NCI-H1092 (cell line): ENCODE measurements at regions not wholly inside any gene's neighbourhood (a gene's known extent, or its start where the extent isn't known, plus 50 kb on each side); places are given as distances from the start of the nearest gene placed in this dataset.

Experiments
- DNase-seq: peaks from one replicate; lab custom pipeline; 2025; lab: John Stamatoyannopoulos, UW

DNA sequence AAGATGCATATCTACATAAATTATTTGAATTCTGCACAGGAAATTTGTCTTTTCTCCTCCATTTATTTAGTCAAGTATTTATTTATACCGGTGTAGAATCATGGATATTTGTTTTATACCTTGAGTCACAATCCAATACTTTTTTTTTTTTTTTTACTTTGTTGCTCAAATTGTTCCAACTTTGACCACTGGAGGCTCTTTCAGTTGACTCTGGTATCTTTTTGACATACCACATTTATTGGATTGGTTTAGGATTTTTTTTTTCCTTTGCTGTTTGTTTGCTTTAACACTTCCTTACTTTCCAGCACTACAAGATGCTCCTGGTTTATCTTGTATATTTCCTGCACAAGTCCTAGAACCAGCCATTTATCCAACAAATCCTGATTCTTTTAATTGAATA lies 543.1 kb upstream of the RIOK2 start:
- DNase-seq: no peak

DNA sequence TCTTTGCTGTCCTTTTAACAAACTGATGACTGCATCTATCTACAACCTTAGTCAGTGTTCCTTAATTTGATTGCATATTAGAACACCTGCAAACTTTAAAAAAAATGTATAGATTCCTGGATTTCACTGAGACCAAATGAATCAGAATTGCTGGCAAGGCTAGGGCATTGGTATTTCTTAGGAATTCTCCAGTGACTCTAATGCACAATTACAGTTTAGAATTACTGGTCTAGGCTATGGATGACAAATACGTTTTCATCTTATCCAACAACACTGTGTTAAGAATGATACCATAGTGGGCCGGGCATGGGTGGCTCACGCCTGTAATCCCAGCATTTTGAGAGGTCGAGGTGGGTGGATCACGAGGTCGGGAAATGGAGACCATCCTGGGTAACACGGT lies 545.9 kb upstream of the RIOK2 start:
- DNase-seq: no peak

DNA sequence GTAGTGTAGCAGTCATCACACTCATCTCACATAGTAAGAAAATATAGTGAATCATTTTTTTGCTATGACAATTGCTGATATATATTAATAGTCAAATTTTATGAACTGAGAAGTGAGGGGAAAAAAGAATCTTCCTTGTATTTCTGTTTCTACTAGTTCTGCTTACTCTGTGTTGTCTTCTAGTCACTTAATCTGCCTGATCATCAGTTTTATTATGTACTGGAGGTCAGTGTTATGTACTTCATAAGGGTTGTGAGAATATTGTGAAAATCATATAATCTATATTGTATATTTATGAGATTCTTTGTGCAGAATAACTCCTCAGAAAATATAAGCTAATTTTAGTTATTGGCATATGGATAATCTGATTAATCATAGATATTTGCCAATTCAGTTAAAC lies 546.9 kb upstream of the RIOK2 start:
- DNase-seq: no peak

DNA sequence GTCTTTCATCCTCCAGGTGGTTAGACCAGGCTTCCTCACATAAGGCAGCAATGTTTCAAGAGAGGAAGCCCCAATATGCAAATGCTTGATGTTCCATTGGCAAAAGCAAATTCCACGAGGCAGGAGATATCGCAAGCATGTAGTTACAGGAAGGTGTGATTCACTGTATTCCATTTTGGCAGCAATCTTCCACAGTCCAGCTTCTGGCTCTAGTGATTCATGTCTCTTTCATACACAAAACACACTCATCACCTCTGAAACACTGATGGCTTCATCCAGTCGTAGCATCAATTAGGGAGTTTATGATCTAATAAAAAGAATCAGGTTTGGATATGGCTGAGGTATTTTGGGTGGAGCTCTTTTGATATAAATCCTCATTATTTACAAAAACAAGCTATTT lies 552.2 kb upstream of the RIOK2 start:
- DNase-seq: no peak

DNA sequence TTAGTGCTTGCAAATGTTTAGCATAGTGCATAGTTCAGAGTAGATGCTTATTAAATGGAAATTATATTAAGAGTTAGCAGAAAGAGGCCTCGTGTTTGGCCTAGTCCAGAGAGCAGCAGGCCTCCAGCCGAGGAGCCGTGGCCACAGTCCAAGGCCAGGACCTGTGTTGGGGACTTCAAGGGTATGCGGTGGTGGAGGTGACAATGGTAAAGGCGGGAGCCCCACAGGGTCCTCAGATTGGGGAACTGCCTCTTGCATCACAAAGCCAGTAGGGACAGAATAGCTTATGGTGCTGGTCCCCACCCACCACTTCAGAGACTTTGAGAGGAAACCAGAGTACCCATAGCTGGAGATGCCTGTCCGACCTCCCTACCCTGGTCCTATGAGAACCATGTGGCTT lies 554.6 kb upstream of the RIOK2 start:
- no peak for DNase-seq

DNA sequence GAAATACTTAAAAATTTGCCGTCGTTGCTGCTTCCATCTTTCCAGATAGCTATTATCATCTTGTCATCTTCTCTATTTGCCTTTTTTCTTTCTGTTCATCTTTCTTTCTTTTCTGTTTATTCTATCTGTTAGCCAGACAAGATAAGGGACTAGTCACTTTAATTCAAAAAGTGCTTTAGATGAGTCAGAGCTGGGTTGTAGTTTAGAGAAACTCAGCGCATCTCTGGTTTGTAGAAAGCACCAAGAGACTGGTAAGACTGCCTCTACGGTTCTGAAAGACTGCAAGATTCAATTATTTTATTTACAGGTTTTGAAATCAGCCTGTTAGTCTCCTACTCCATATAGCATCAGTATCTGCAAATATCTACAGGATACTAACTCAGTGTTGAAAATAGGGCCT lies 562.8 kb upstream of the RIOK2 start:
- DNase-seq: no peak

DNA sequence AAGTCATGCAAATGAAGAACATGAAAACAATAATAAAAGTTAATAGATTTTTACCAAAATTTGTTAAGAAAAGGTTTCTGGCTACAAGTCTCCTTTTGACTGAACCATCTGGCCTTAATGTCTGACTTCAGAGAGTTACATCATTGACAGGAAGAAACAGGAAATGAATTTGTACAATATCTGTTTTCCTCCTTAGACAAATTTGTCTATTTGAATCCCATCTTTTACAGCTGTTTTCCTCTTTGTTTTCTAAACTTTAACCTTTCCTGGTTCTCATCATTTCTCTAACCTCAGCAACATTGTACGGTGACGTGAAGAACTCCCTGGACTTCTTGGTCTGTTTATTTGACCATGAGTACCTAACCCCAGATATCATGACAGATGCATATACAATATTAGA lies 567.5 kb upstream of the RIOK2 start:
- no peak for DNase-seq

DNA sequence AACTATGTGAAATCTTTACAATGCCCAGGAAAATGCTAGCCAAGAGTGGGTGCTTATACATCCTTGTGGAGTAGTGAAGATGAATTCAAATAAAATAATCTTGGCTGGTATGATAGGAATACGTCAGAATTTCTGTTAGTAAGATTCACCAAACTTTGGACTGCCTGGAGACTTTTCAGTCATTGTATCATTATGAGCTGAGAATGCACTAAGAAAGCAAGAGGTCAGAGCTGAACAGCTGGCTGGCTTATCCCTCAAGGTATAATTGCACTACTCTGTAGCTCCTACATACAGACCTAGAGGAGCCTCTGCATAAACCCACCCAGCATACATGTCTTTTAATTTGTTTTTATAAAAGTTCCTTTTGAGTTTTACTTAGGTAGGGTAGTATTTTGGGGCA lies 568.5 kb upstream of the RIOK2 start:
- DNase-seq: no peak

DNA sequence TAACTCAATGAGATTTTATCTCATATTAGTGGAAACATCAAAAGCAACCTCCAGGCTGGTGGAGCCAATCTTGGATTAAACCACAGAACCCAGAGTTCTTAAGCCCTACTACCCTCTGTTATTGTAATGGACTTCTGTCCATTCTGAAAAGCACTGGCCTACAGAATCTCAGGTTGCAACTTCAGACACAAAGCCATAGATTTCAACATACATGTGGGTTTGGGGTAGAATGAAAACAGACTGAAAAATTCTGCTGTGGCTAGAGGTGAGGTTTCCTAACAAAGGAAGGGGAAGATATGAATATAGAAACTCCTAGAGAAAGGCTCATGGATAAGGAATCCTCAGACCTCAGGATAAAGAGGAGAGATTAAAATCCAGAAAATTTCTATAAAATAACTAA lies 569.8 kb upstream of the RIOK2 start:
- DNase-seq: no peak

DNA sequence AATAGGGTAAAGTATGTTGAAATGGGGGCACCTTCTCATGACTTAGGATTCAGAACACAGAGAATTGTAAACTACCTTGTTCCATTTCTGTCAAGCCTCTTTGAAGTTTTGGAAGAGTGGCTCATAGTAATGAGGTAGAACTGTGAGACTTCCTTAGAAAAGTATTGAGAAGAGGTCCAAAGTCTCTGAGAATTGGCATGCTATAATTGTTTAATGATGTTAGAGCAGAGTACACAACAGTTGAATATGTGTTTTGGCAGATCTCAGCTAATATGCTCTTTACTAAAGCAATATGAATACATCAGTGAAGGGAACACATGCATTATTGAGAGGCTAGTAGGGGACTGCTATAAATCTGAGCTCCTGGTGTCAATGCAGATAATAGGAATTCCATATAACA lies 579.4 kb upstream of the RIOK2 start:
- no peak for DNase-seq

DNA sequence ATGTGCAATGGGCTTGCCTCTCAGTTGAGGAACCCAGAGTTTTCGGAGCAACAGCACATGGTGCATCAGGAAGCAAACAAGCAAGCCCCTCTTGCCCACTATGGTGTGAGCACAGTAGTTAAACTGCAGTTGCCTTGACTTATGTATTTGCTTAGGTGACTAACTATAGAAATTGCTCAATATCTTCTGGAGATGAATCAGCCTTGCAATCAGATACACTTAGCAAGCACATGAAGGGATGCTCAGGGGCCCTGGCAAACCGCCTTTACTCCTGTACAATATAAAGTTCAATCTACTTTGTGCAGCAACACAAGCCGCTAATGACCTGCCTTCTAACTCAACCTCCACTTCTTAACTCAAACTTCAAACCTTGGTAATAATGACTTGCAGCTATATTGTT lies 581.7 kb upstream of the RIOK2 start:
- no peak for DNase-seq

DNA sequence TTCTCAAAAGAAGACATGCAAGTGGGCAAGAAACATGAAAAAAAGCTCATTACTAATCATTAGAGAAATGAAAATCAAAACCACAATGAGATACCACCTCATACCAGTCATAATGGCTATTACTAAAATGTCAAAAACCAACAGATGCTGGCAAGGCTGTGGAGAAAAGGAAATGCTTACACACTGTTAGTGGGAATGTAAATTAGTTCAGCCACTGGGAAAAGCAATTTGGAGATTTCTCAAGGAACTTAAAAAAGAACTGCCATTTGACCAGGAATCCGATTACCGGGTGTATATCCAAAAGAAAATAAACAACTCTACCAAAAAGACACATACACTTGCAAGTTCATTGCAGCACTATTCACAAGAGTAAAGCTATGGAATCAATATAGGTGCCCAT lies 595.4 kb upstream of the RIOK2 start:
- DNase-seq: no peak

DNA sequence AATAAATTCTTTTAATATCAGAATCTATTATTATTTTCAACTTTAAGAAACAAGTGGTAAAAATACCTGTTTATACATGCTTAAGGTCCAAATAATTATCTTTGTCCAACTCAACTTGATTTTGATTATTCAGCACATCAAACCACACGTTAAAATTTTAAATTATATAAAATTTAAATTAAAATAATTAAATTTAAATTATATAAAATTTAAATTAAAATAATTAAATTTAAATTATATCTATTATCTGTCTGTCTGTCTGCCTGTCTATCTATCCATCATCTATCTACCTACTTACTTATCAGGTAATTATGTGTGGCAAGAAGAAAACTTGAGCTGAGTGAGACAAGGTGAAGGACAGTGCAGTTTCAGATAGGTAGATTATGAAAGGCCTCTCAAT lies 605.3 kb upstream of the RIOK2 start:
- no peak for DNase-seq

DNA sequence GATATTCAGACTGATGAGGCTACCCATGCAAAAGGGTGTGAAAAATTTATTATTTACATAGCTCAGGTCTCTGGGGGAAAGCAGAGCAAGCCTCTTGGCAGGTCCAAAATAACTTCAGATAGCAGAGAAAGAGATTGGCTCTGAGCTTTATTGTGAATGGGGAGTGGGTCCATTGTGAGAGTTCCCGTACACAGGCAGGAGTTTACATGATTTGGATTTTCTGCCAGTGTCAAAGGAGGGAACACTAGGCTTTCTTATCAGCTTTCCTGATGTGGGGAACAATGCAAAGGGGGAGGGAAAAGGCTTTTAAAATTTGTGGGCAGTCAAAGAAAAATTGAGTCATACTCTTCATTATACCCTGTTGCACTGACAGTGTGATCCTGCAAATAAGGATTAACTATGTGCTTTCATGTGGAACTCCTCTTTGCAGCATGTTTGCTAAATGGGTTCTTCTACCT lies 615.0 kb upstream of the RIOK2 start:
- no peak for DNase-seq

DNA sequence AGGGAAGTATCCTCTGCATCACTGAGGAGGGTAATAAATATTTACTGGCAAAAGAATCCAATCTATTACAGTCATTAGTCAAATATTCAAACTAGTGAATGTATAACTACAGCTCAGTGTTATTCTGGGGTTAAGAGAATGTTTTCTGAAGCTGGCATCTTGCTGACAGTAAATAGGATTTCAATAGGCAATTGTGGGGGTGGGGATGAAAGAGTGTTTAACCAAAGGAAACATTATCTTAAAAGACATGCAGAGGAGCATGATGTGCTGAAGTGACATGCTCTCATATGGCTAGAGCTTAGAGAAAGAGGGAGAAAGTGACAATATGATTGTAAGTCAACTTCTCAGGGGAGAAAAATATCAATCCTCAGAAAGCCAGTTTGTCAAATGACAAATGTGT lies 618.4 kb upstream of the RIOK2 start:
- DNase-seq: no peak

DNA sequence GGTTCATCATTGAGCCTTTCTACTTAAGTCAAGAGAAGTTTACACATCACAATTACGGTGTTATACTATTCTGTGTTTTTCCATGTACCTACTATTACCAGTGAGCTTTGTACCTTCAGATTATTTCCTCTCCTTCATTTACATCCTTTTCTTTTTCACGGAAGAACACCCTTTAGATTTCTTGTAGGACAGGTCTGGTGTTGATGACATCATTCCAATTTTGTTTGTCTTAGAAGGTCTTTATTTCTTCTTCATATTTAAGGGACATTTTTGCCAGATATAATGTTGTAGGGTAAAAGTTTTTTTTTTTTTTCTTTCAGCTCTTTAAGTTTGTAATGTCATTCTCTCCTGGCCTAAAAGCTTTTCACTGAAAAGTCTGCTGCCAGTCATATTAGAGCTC lies 637.1 kb upstream of the RIOK2 start:
- no peak for DNase-seq

DNA sequence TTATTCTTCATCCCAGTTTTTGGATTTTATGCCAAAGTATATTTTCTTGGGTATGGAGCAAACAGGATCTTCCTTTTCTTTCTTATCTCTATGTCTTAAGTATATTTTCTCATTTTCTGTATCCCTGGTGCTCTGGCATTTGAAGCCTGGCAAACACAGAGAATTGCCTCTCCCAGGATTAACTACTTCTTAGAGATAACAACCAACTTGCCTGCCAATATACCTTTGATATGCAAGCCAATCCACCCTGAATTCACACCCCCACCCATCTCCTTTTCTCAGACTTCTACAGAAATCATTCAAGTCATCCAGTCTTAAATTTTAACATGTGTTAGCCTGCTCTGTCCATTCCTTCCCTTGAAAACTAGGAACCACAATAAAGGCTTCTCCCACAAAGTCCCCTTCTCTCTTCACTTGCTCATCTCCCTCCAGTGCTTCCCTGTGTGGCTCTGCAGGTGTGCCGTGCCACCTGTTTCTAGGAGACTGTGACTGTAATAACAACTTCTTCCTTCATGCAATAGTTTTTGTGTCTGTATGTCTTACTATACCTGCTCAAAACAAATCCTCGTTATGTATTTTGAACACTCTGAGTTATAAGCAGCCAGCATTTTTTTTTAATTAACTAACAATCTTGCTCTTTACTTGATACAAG lies 649.7 kb upstream of the RIOK2 start:
- DNase-seq: no peak

DNA sequence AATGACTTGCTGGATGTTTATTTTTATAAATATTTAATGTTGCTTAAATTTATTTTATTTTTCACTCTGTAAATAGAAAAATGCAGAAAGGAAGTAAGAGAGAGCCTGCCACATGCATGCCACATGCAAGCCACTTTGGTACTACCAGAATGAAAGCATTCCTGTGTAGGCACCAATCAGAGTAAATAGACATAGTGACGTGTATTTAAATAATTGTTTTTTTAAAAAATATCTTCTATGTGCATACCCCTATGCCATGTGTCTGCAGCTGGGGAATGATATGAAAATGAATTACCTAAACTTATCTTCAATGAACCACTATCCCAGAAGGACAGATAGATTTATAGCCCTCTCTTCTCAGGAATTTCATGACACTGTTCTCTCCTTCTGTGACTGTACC lies 651.5 kb upstream of the RIOK2 start:
- no peak for DNase-seq

DNA sequence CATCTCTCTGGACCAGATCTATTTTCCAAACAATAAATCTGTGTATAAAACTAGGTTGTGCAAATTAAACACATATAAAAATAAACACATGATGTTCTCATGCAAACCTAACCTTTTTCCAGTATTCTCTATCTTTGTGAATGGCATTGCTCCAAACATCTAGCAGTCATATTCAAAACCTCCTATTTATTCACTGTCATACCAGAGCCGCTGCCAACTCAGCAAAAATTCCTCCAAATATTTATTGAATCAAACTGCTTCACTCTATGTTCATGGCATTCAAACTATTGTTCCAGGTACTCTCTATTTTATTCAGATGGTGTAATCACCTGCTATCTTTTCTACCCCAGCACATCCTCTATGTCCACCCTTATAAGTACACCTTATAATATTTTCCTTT lies 652.1 kb upstream of the RIOK2 start:
- no peak for DNase-seq

DNA sequence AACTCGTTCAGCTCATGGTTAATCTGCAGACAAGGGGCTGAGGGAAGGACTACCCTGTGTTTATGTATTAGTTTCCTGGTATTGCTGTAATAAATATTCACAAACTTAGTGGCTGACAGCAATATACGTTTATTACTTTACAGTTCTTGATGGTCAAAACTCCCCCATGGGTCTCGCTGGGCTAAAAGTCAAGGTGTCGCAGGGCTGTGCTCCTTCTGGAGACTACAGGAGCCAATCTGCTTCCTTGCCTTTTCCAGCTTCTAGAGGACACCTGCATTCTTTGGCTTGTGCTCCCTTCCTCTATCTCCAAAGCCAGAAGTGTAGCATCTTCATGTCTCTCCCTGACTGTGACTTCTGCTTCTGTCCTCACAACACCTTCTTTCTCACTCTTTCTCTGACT lies 653.8 kb upstream of the RIOK2 start:
- DNase-seq: no peak

DNA sequence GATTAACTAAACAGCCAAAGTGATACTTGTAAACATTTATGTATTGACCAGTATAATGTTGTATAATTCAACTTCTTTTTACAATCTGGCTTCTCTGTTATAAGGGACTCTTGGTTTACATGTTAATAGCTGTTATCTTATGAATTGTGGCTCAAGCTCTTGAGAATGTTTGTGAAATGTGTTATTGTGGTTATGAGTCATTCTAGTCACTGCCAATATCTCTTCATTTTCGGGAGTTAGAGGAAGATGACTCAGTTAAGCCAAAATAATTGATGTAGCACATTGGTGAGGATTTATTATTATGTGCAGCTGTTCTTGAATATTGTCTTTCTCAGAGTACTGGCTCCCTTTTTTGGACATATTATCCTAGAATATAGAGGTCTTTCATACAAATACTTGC lies 655.2 kb upstream of the RIOK2 start:
- no peak for DNase-seq

DNA sequence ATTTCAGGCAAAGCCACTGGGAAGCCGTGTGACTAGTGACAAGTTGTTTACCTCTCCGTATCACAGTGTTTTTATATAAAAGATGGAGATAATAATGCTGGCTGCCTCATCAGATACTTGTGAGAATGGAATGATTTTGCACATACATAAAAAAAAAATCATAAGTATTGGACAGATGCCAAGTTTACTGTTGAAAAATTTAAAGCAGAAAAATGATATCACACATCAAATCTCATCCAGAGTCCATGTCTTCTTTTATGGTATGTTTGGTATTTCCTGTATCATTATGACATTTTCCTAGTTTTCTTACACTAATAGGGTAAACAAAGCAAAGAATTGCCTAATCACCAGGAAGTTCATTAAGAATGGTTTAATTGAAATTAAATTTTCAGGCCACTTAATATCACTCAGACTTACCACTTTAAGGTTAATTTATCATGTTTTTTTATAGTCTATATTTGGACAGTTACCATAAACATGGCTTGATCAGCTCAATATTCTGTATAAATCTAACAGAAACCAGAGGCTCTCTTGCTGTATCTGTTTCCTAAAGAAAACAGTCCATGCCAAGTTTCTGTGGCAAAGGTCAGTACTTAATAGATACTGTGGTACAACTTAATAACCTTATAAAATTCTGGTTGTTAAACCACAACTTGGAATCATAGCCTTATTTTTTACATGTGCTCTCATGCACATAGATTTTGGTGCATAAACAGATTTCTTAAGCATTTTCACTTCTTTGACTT lies 656.5 kb upstream of the RIOK2 start:
- no peak for DNase-seq

DNA sequence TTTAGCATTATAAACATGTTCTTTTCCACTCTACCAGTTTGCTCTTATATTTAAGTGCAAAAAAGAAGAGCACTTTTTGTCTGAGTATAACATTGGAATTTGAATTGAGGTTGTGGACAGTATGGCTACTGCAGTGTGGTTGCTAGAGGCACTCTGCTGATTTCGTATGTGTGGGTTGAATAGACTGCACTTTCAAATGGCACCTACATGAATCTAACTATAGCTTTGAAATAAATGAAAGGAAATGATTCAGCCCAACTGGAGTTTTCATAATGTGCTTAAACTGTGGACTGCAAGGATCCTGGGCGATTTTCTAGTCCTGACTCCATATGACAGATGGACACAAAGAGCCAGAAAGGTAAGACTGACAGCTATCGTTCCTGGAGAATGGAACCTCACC lies 657.6 kb upstream of the RIOK2 start:
- DNase-seq: no peak

DNA sequence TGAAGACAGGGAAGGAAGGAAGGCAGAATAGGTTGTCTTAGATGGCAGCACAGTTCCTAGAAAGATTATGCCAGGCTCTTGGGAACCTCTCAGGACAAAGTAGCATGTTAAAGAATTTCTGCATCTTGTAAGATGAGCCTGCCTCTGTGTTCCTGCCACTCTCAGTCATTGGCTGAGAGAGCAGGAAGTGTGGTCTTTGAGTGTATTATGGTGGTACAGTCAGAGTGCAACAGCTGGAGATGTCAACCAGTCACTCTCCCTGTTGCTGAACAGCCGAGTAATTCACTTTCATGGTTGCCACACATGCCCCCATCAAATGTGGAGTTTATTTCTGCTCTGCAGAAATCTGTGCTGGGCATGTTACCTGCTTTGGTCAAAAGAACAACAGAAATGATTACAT lies 659.6 kb upstream of the RIOK2 start:
- DNase-seq: no peak
